ENCODE measurements at regions not wholly inside any gene's neighbourhood (a gene's known extent, or its start where the extent isn't known, plus 50 kb on each side); places are given as distances from the start of the nearest gene placed in this dataset.

DNA sequence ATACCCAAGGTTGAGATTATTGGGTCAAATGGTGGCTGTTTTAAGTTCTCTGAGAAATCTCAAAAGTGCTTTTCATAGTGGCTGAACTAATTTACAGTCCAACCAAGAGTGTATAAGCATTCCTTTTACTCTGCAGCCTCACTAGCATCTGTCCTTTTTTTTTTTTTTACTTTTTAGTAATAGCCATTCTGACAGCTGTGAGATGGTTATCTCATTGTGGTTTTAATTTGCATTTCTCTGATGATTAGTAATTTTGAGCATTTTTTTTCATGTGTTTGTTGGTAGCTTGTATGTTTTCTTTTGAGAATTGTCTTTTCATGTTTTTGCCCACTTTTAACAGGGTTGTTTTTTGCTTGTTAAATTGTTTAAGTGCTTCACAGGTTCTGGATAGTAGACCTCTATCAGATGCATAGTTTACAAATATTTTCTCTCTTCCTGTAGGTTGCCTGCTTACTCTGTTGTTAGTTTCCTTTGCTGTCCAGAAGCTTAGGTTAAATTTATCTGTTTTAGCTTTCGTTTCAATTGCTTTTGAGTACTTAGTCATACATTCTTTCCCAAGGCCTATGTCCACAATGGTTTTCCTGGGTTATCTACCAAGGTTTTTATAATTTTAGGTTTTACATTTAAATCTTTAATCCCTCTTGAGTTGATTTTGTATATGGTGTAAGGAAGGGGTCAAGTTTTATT lies 881.3 kb upstream of the SEL1L start:
- WGBS, 4 donors: 38 to 49% (median 41%) methylated on average over 1 of the region's 1 CpG
- H3K4me1 ChIP-seq (replicated peaks in 1 of 2): no peaks in the 10 kb centered on the region
- no peaks in the 10 kb centered on the region for H3K9me3 ChIP-seq (replicated peaks in 1 of 3)
- H3K27me3 ChIP-seq: no peaks in the 10 kb centered on the region
- H3K36me3 ChIP-seq (replicated peaks in 1 of 2): no peaks in the 10 kb centered on the region
- intact Hi-C loops (cut with DNase I): no loop called here
- TF ChIP-seq CTCF (IDR thresholded peaks at IDR 0.05): no peak
- TF ChIP-seq POLR2A (IDR thresholded peaks at IDR 0.05): no peak
- no peak overlapping the region for H3K27ac ChIP-seq
- no peak for DNase-seq
- H3K4me3 ChIP-seq: no peak overlapping the region

DNA sequence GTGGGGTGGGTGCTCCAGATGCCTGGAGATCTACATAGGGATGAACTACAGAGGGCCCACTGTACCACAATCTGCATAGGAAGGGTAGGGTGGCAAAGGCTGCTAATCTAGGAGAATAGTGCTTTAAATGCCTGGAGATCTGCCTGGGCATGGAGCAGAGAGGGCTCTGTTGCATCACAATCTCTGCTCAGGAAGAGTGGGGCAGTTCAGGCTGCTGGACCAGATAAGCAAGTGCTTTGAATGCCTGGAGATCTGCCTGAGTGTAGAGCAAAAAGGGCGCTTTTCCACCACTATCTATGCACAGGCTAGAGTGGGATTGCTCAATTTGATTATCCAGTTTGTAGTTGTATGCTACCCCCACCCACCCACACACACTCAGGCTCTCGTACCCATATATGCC lies 886.3 kb upstream of the SEL1L start:
- DNase-seq: no peak
- no peak overlapping the region for H3K27ac ChIP-seq
- intact Hi-C loops (cut with DNase I): no loop called here
- H3K9me3 ChIP-seq (replicated peaks in 1 of 3): no peaks in the 10 kb centered on the region
- H3K4me3 ChIP-seq: no peak overlapping the region
- 85 to 93% (median 86%) methylated on average over 2 of the region's 2 CpGs for WGBS, 4 donors
- no peaks in the 10 kb centered on the region for H3K4me1 ChIP-seq (replicated peaks in 1 of 2)
- TF ChIP-seq POLR2A (IDR thresholded peaks at IDR 0.05): no peak
- TF ChIP-seq CTCF (IDR thresholded peaks at IDR 0.05): no peak
- no peaks in the 10 kb centered on the region for H3K27me3 ChIP-seq
- no peaks in the 10 kb centered on the region for H3K36me3 ChIP-seq (replicated peaks in 1 of 2)

GRCh38 chr14:82420871-82421270 lies 887.2 kb upstream of the SEL1L start:
- no peak overlapping the region for H3K4me3 ChIP-seq
- no peaks in the 10 kb centered on the region for H3K4me1 ChIP-seq (replicated peaks in 1 of 2)
- intact Hi-C loops (cut with DNase I): no loop called here
- no peak for TF ChIP-seq CTCF (IDR thresholded peaks at IDR 0.05)
- no peak for TF ChIP-seq POLR2A (IDR thresholded peaks at IDR 0.05)
- H3K9me3 ChIP-seq (replicated peaks in 1 of 3): no peaks in the 10 kb centered on the region
- DNase-seq: no peak
- no peaks in the 10 kb centered on the region for H3K27me3 ChIP-seq
- H3K36me3 ChIP-seq (replicated peaks in 1 of 2): no peaks in the 10 kb centered on the region
- 79 to 81% (median 80%) methylated on average over 5 of the region's 5 CpGs for WGBS, 4 donors
- H3K27ac ChIP-seq: no peak overlapping the region

DNA sequence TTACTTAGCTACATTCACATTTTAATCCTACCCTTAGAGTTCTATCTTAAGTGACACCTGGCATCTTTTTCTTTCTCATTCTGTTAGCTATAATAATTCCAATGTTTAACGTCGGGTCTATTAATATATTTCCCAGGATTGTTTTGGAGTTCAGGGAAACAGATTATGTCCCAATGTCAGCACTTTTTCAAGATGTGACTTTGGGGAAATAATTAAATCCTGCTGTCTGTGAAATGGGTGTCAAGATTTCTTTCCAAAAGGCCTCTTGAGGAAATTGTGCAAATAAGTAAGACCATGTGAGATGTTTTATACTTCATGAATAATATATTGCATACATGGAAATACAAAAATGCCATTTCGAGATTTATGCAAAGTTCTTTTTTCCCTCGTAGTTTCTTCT lies 887.6 kb upstream of the SEL1L start:
- no peaks in the 10 kb centered on the region for H3K36me3 ChIP-seq (replicated peaks in 1 of 2)
- no peak overlapping the region for H3K4me3 ChIP-seq
- DNase-seq: no peak
- H3K27me3 ChIP-seq: no peaks in the 10 kb centered on the region
- TF ChIP-seq POLR2A (IDR thresholded peaks at IDR 0.05) (no peak), CTCF (IDR thresholded peaks at IDR 0.05) (no peak)
- no peaks in the 10 kb centered on the region for H3K4me1 ChIP-seq (replicated peaks in 1 of 2)
- H3K9me3 ChIP-seq (replicated peaks in 1 of 3): no peaks in the 10 kb centered on the region
- no peak overlapping the region for H3K27ac ChIP-seq
- intact Hi-C loops (cut with DNase I): no loop called here
- WGBS, 4 donors: 71 to 78% (median 75%) methylated on average over 4 of the region's 4 CpGs
